Activated CD8-positive, alpha-beta T cell treated with anti-CD3 and anti-CD28 coated beads for 36 hours (primary cell): ENCODE measurements at regions not wholly inside any gene's neighbourhood (a gene's known extent, or its start where the extent isn't known, plus 50 kb on each side); places are given as distances from the start of the nearest gene placed in this dataset.

ENCODE experiments used
- ATAC-seq: fragments of 200-7000 bp; cut with Tn5 transposase; one replicate; pipeline ENCODE4 v1.10.0; 2021; ENCODE audit warnings: mild to moderate bottlenecking, moderate library complexity
- CTCF ChIA-PET: fragments of 350-600 bp; sonication (Branson Sonifier 250); formaldehyde crosslinking; loops from one replicate; lab custom pipeline; 2021; ENCODE audit warnings: antibody characterized with exemption; lab: Charles Lee
- POLR2A ChIA-PET: fragments of 350-600 bp; sonication (Branson Sonifier 250); formaldehyde crosslinking; loops from one replicate; lab custom pipeline; 2021; ENCODE audit warnings: antibody characterized with exemption; lab: Charles Lee
- DNase-seq: peaks from one replicate; pipeline ENCODE4 v3.0.0-alpha.2; 2020
- H3K27ac Mint-ChIP-seq: one replicate; pipeline ENCODE4 v1.8.0; 2021; ENCODE audit warnings: mild to moderate bottlenecking, mixed read lengths
- H3K27me3 Mint-ChIP-seq: one replicate; pipeline ENCODE4 v1.8.0; 2021; ENCODE audit warnings: mixed read lengths
- H3K36me3 Mint-ChIP-seq: one replicate; pipeline ENCODE4 v1.8.0; 2021; ENCODE audit warnings: low read depth, mixed read lengths
- H3K4me1 Mint-ChIP-seq: one replicate; pipeline ENCODE4 v1.8.0; 2021; ENCODE audit warnings: low read depth, mixed read lengths
- H3K4me3 Mint-ChIP-seq: one replicate; pipeline ENCODE4 v1.8.0; 2021; ENCODE audit warnings: mild to moderate bottlenecking, moderate library complexity, mixed read lengths
- H3K9me3 Mint-ChIP-seq: one replicate; pipeline ENCODE4 v1.8.0; 2021; ENCODE audit warnings: mixed read lengths
- CTCF ChIP-seq: fragments of 200-600 bp; IDR thresholded peaks from one replicate; pipeline ENCODE4 v1.8.0; 2022; ENCODE audit warnings: antibody characterized with exemption, mild to moderate bottlenecking
- intact Hi-C: fragments of 100-400 bp; cut with micrococcal nuclease; formaldehyde crosslinking; loops from one replicate; pipeline ENCODE4 v1.10.0; 2022

DNA sequence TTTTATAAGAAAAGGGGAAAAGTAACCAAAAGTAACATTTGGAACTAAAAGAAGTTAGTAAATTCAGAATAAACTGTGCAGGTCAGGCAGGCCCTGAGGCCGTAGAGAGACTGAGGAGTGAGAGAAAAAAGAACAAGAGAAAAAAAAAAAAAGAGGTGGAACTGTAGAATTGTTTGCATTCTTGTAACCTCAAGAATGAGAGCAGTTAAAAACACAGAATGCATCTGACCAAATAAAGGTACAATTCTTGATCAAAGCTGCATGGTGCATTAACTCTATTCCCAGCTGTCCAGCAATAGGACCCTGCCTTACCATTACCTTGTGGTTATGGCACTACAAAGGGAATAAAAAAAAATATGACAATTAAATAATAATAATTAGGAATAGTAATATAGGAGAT, 170.1 kb upstream of the SEMA3A start:
- no peak for ATAC-seq
- no peaks in the 10 kb centered on the region for H3K36me3 Mint-ChIP-seq
- CTCF ChIA-PET: no interaction called here
- POLR2A ChIA-PET: no interaction called here
- H3K27me3 Mint-ChIP-seq: no peaks in the 10 kb centered on the region
- H3K27ac Mint-ChIP-seq: no peak overlapping the region
- no peak overlapping the region for H3K4me3 Mint-ChIP-seq
- H3K9me3 Mint-ChIP-seq: no peaks in the 10 kb centered on the region
- TF ChIP-seq CTCF: no peak
- DNase-seq: no peak
- intact Hi-C loops: no loop called here
- no peaks in the 10 kb centered on the region for H3K4me1 Mint-ChIP-seq

DNA sequence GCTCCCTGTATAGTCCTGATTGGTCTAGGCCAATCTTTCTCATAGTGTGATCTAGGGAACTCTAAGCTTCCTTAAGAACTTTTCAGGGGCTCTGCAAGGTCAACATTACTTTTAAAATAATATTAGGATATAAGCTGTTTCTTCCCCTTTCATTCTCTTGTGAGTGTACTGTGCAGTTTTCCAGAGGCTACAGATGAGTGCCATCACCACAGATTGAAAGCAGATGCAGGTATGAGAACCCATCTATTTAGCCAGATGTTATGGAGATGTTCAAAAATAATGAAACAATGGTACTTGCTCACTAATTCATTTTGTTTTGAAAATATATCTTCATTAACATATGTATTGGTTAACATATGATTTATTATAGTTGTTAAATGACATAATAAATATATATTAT, 169.2 kb upstream of the SEMA3A start:
- ChIA-PET CTCF (interaction anchor here (0.7 kb wide), 1 partner anchor 11 kb away, joined by 3 read pairs; no protein-coding TSS in a partner anchor), POLR2A (no interaction called here)
- Mint-ChIP-seq H3K9me3 (no peaks in the 10 kb centered on the region), H3K27me3 (no peaks in the 10 kb centered on the region), H3K4me1 (no peaks in the 10 kb centered on the region), H3K36me3 (no peaks in the 10 kb centered on the region), H3K27ac (no peak overlapping the region), H3K4me3 (no peak overlapping the region)
- intact Hi-C loops: no loop called here
- DNase-seq (no peak), ATAC-seq (no peak)
- no peak for TF ChIP-seq CTCF

DNA sequence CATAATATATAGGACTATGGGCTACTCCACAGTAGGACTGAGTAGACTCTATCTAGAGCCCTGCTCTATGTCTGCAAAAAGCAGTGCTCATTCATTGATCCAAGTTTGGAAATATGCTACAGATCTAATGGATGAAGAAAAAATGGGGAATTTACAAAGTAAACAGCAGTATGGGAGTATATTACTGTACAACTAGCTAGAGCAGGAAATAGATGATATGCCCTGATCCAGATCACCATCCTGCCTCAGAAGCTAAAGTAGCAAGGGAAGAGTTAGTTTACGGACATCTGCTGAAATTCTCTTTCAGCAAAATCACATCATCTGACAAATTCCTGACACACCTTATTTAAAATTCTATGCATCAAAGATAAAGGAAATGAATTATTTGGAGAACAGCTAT, 168.2 kb upstream of the SEMA3A start:
- H3K9me3 Mint-ChIP-seq: no peaks in the 10 kb centered on the region
- DNase-seq: no peak
- ChIA-PET POLR2A (no interaction called here), CTCF (interaction anchor here (0.7 kb wide), 1 partner anchor 12 kb away, joined by 3 read pairs; no protein-coding TSS in a partner anchor)
- ATAC-seq: no peak
- H3K4me1 Mint-ChIP-seq: no peaks in the 10 kb centered on the region
- H3K4me3 Mint-ChIP-seq: no peak overlapping the region
- H3K27ac Mint-ChIP-seq: no peak overlapping the region
- H3K27me3 Mint-ChIP-seq: no peaks in the 10 kb centered on the region
- intact Hi-C loops: no loop called here
- no peak for TF ChIP-seq CTCF
- no peaks in the 10 kb centered on the region for H3K36me3 Mint-ChIP-seq

- POLR2A ChIA-PET: no interaction called here
- intact Hi-C loops: no loop called here
- TF ChIP-seq CTCF: no peak
- DNase-seq (no peak), ATAC-seq (no peak)
- H3K36me3 Mint-ChIP-seq: no peaks in the 10 kb centered on the region
- no peaks in the 10 kb centered on the region for H3K27me3 Mint-ChIP-seq
- H3K4me3 Mint-ChIP-seq: no peak overlapping the region
- CTCF ChIA-PET: no interaction called here
- H3K27ac Mint-ChIP-seq: no peak overlapping the region
- H3K4me1 Mint-ChIP-seq: no peaks in the 10 kb centered on the region
- H3K9me3 Mint-ChIP-seq: no peaks in the 10 kb centered on the region
These were observed 167.8 kb upstream of the SEMA3A start for GRCh38 chr7:84362360-84362759.

GRCh38 chr7:84354866-84355265, 160.3 kb upstream of the SEMA3A start:
- no peak overlapping the region for H3K27ac Mint-ChIP-seq
- H3K4me3 Mint-ChIP-seq: no peak overlapping the region
- intact Hi-C loops: no loop called here
- no peaks in the 10 kb centered on the region for H3K36me3 Mint-ChIP-seq
- no peaks in the 10 kb centered on the region for H3K9me3 Mint-ChIP-seq
- no peaks in the 10 kb centered on the region for H3K4me1 Mint-ChIP-seq
- ChIA-PET CTCF (no interaction called here), POLR2A (no interaction called here)
- TF ChIP-seq CTCF: no peak
- DNase-seq (no peak), ATAC-seq (no peak)
- no peaks in the 10 kb centered on the region for H3K27me3 Mint-ChIP-seq
